SK-N-SH (cell line): ENCODE measurements at regions not wholly inside any gene's neighbourhood (a gene's known extent, or its start where the extent isn't known, plus 50 kb on each side); places are given as distances from the start of the nearest gene placed in this dataset.

ENCODE experiments used
- CHD2 ChIP-seq: fragments of 150-350 bp; IDR thresholded peaks from 2 replicates; pipeline ENCODE4 v1.6.1; 2018; ENCODE audit warnings: low read length; ENCODE audit not compliant: partially characterized antibody
- CTCF ChIP-seq: fragments of 200-600 bp; sonication (generic); IDR thresholded peaks from 2 replicates; pipeline ENCODE4 v1.6.1; 2017; ENCODE audit warnings: antibody characterized with exemption, mild to moderate bottlenecking, moderate library complexity
- EZH2phosphoT487 ChIP-seq: fragments of 200-600 bp; sonication (generic); IDR thresholded peaks from 2 replicates; pipeline ENCODE4 v1.6.1; 2017; ENCODE audit warnings: low read depth, mixed run types, mild to moderate bottlenecking, antibody characterized with exemption, moderate library complexity, borderline replicate concordance
- FOXM1 ChIP-seq: IDR thresholded peaks from 2 replicates; pipeline ENCODE4 v1.4.0; 2012; ENCODE audit warnings: low read depth, mild to moderate bottlenecking
- MAX ChIP-seq: IDR thresholded peaks from 2 replicates; pipeline ENCODE4 v1.4.0; 2012; ENCODE audit warnings: low read depth
- NFIC ChIP-seq: IDR thresholded peaks from 2 replicates; pipeline ENCODE4 v1.4.0; 2012; ENCODE audit warnings: borderline replicate concordance
- NRF1 ChIP-seq: IDR thresholded peaks from 2 replicates; pipeline ENCODE4 v1.6.1; 2012; ENCODE audit warnings: low read depth, mild to moderate bottlenecking, low read length
- POLR2AphosphoS5 ChIP-seq: IDR thresholded peaks from 2 replicates; pipeline ENCODE4 v1.6.1; 2012; ENCODE audit warnings: low read depth, low read length
- SIN3A ChIP-seq: IDR thresholded peaks from 2 replicates; pipeline ENCODE4 v1.6.1; 2012; ENCODE audit warnings: low read depth, mild to moderate bottlenecking, low read length, moderate library complexity, borderline replicate concordance
- TAF1 ChIP-seq: IDR thresholded peaks from 2 replicates; pipeline ENCODE4 v1.6.1; 2012; ENCODE audit warnings: low read depth, mild to moderate bottlenecking, low read length, moderate library complexity, borderline replicate concordance
- TCF12 ChIP-seq: IDR thresholded peaks from 2 replicates; pipeline ENCODE4 v1.4.0; 2012
- TEAD4 ChIP-seq: IDR thresholded peaks from 2 replicates; pipeline ENCODE4 v1.4.0; 2012; ENCODE audit warnings: mild to moderate bottlenecking, borderline replicate concordance; ENCODE audit not compliant: insufficient read depth
- TF ChIP-seq, protein P1 (sequence below): fragments of 150-350 bp; IDR thresholded peaks from 2 replicates; pipeline ENCODE4 v1.6.1; 2017; ENCODE audit warnings: antibody characterized with exemption, low read length, low read depth, borderline replicate concordance
- TF ChIP-seq, protein P2 (sequence below): IDR thresholded peaks from 2 replicates; pipeline ENCODE4 v1.4.0; 2012; ENCODE audit warnings: low read depth, borderline replicate concordance

GRCh38 chr12:84124211-84124610 lies 788.4 kb downstream of the SLC6A15 start:
- no peak for TF ChIP-seq CTCF
- no peak for TF ChIP-seq MAX
- TF ChIP-seq, protein P1, sequence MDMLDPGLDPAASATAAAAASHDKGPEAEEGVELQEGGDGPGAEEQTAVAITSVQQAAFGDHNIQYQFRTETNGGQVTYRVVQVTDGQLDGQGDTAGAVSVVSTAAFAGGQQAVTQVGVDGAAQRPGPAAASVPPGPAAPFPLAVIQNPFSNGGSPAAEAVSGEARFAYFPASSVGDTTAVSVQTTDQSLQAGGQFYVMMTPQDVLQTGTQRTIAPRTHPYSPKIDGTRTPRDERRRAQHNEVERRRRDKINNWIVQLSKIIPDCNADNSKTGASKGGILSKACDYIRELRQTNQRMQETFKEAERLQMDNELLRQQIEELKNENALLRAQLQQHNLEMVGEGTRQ, result no peak
- no peak for TF ChIP-seq EZH2phosphoT487
- no peak for TF ChIP-seq POLR2AphosphoS5
- TF ChIP-seq FOXM1, result no peak
- TF ChIP-seq TCF12, result no peak
- no peak for TF ChIP-seq SIN3A
- no peak for TF ChIP-seq NRF1
- no peak for TF ChIP-seq CHD2
- TF ChIP-seq NFIC, result no peak
- TF ChIP-seq, protein P2, sequence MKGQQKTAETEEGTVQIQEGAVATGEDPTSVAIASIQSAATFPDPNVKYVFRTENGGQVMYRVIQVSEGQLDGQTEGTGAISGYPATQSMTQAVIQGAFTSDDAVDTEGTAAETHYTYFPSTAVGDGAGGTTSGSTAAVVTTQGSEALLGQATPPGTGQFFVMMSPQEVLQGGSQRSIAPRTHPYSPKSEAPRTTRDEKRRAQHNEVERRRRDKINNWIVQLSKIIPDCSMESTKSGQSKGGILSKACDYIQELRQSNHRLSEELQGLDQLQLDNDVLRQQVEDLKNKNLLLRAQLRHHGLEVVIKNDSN, result no peak
- no peak for TF ChIP-seq TAF1
- no peak for TF ChIP-seq TEAD4
